UCSD-AML1 (cell line): ENCODE measurements at regions not wholly inside any gene's neighbourhood (a gene's known extent, or its start where the extent isn't known, plus 50 kb on each side); places are given as distances from the start of the nearest gene placed in this dataset.

ENCODE experiments used
- DNase-seq: peaks from one replicate; lab custom pipeline; 2025; ENCODE audit not compliant: unreplicated experiment; lab: John Stamatoyannopoulos, UW

GRCh38 chr12:96131230-96131788, 62.9 kb upstream of the ELK3 start:
- DNase-seq = no peak

DNA sequence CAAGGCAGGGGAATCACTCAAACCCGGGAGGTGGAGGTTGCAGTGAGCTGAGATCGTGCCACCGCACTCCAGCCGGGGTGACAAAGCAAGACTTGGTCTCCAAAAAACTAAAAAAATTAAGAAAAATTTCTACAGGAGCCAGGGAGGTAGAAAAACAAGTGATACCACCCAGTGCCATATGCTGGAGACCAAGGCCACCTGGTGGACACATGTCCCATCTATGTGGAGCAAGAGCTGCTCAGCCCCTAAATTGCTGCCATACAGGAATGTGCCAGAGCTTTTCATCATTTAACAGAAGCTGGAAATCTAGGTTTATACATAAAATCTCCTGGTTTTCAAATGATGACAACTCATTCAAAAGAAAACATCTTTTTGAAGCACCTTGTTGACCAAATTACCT, 61.4 kb upstream of the ELK3 start:
- peak; percentile 51 for DNase-seq

- DNase-seq = no peak
Measured at GRCh38 chr12:96134200-96134599, 60.0 kb upstream of the ELK3 start.

- DNase-seq = no peak
Measured at GRCh38 chr12:96136161-96136560, 58.0 kb upstream of the ELK3 start.

- no peak for DNase-seq
Measured at GRCh38 chr12:96136725-96137378, 57.3 kb upstream of the ELK3 start.

GRCh38 chr12:96140174-96140573, 54.0 kb upstream of the ELK3 start:
- no peak for DNase-seq

GRCh38 chr12:96141216-96141912, 52.8 kb upstream of the ELK3 start:
- DNase-seq = no peak

GRCh38 chr12:96143392-96143791, 50.8 kb upstream of the ELK3 start:
- peak; percentile 16 for DNase-seq

- DNase-seq = no peak
Measured at GRCh38 chr12:96143827-96144565, 50.2 kb upstream of the ELK3 start.
